ENCODE measurements at regions not wholly inside any gene's neighbourhood (a gene's known extent, or its start where the extent isn't known, plus 50 kb on each side); places are given as distances from the start of the nearest gene placed in this dataset.
A peak's percentile ranks its signal among the peaks of the same experiment; 100 is the strongest.

- TF ChIP-seq, protein P1, sequence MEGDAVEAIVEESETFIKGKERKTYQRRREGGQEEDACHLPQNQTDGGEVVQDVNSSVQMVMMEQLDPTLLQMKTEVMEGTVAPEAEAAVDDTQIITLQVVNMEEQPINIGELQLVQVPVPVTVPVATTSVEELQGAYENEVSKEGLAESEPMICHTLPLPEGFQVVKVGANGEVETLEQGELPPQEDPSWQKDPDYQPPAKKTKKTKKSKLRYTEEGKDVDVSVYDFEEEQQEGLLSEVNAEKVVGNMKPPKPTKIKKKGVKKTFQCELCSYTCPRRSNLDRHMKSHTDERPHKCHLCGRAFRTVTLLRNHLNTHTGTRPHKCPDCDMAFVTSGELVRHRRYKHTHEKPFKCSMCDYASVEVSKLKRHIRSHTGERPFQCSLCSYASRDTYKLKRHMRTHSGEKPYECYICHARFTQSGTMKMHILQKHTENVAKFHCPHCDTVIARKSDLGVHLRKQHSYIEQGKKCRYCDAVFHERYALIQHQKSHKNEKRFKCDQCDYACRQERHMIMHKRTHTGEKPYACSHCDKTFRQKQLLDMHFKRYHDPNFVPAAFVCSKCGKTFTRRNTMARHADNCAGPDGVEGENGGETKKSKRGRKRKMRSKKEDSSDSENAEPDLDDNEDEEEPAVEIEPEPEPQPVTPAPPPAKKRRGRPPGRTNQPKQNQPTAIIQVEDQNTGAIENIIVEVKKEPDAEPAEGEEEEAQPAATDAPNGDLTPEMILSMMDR (IDR thresholded peaks at IDR 0.05): no peak
- no peak for TF ChIP-seq POLR2A (IDR thresholded peaks at IDR 0.05)
- intact Hi-C loops (cut with DNase I): no loop called here
- no peak overlapping the region for H3K4me3 ChIP-seq
- ATAC-seq (peak; percentile 22), DNase-seq (no peak)
- H3K4me1 ChIP-seq: no peaks in the 10 kb centered on the region
- no peaks in the 10 kb centered on the region for H3K36me3 ChIP-seq (replicated peaks in 1 of 2; ENCODE audit: insufficient read depth in 1 of 2, low read depth in 2 of 2)
- H3K27ac ChIP-seq: peak overlapping the region in 2 of 4 donors; percentile 31 to 54
- no peaks in the 10 kb centered on the region for H3K9me3 ChIP-seq
- no peaks in the 10 kb centered on the region for H3K27me3 ChIP-seq
- 61 to 67% methylated on average over 1 of the region's 1 CpG for WGBS, 2 donors
Observed at GRCh38 chr15:62979252-62979651, 63.3 kb upstream of the TPM1 start.

- Histone ChIP-seq H3K36me3 (replicated peaks in 1 of 2; ENCODE audit: insufficient read depth in 1 of 2, low read depth in 2 of 2) (no peaks in the 10 kb centered on the region), H3K4me1 (no peaks in the 10 kb centered on the region), H3K27ac (peak overlapping the region in 2 of 4 donors; percentile 20 to 31), H3K4me3 (no peak overlapping the region), H3K9me3 (no peaks in the 10 kb centered on the region), H3K27me3 (no peaks in the 10 kb centered on the region)
- DNase-seq (no peak), ATAC-seq (no peak)
- TF ChIP-seq, protein P1 (IDR thresholded peaks at IDR 0.05): no peak
- no peak for TF ChIP-seq POLR2A (IDR thresholded peaks at IDR 0.05)
- intact Hi-C loops (cut with DNase I): no loop called here
- 54 to 56% methylated on average over 3 of the region's 3 CpGs for WGBS, 2 donors
Observed at GRCh38 chr15:62981071-62981470, 61.5 kb upstream of the TPM1 start.

- Histone ChIP-seq H3K9me3 (no peaks in the 10 kb centered on the region), H3K27ac (no peak overlapping the region), H3K4me3 (no peak overlapping the region), H3K36me3 (replicated peaks in 1 of 2; ENCODE audit: insufficient read depth in 1 of 2, low read depth in 2 of 2) (no peaks in the 10 kb centered on the region), H3K4me1 (no peaks in the 10 kb centered on the region), H3K27me3 (no peaks in the 10 kb centered on the region)
- no peak for DNase-seq
- 92 to 93% methylated on average over 8 of the region's 8 CpGs for WGBS, 2 donors
- no peak for ATAC-seq
- intact Hi-C loops (cut with DNase I): no loop called here
- TF ChIP-seq, protein P1 (IDR thresholded peaks at IDR 0.05): no peak
- TF ChIP-seq POLR2A (IDR thresholded peaks at IDR 0.05): no peak
Observed at GRCh38 chr15:62983956-62984355, 58.6 kb upstream of the TPM1 start.

GRCh38 chr15:62985768-62986167 lies 56.8 kb upstream of the TPM1 start:
- no peak for TF ChIP-seq POLR2A (IDR thresholded peaks at IDR 0.05)
- TF ChIP-seq, protein P1 (IDR thresholded peaks at IDR 0.05): no peak
- no peaks in the 10 kb centered on the region for H3K36me3 ChIP-seq (replicated peaks in 1 of 2; ENCODE audit: insufficient read depth in 1 of 2, low read depth in 2 of 2)
- H3K9me3 ChIP-seq: no peaks in the 10 kb centered on the region
- H3K27ac ChIP-seq: no peak overlapping the region
- H3K27me3 ChIP-seq: no peaks in the 10 kb centered on the region
- no peak for DNase-seq
- H3K4me3 ChIP-seq: no peak overlapping the region
- peaks cover 7% of the 10 kb centered on the region for H3K4me1 ChIP-seq
- no peak for ATAC-seq
- intact Hi-C loops (cut with DNase I): no loop called here
- WGBS, 2 donors: 81 to 86% methylated on average over 6 of the region's 6 CpGs

GRCh38 chr15:62986948-62987347 lies 55.6 kb upstream of the TPM1 start:
- Histone ChIP-seq H3K36me3 (replicated peaks in 1 of 2; ENCODE audit: insufficient read depth in 1 of 2, low read depth in 2 of 2) (no peaks in the 10 kb centered on the region), H3K27me3 (no peaks in the 10 kb centered on the region), H3K4me1 (peaks cover 7% of the 10 kb centered on the region), H3K9me3 (no peaks in the 10 kb centered on the region), H3K27ac (no peak overlapping the region), H3K4me3 (no peak overlapping the region)
- 84 to 91% methylated on average over 7 of the region's 7 CpGs for WGBS, 2 donors
- TF ChIP-seq, protein P1 (IDR thresholded peaks at IDR 0.05): no peak
- no peak for TF ChIP-seq POLR2A (IDR thresholded peaks at IDR 0.05)
- no peak for ATAC-seq
- intact Hi-C loops (cut with DNase I): no loop called here
- DNase-seq: no peak

Data from body of pancreas (tissue), 4 donors.